ENCODE measurements at regions not wholly inside any gene's neighbourhood (a gene's known extent, or its start where the extent isn't known, plus 50 kb on each side); places are given as distances from the start of the nearest gene placed in this dataset.

GRCh38 chr6:166760288-166760687 lies 133.2 kb upstream of the RPS6KA2 start:
- ATAC-seq (no peak), DNase-seq (ENCODE audit: low read depth in 1 of 2, low spot score in 1 of 2) (no peak), FAIRE-seq (no peak)
- 42% methylated on average over 11 of the region's 11 CpGs for WGBS (ENCODE audit: missing lambda C conversion rate)
- Histone ChIP-seq H3K27ac (no peak overlapping the region), H3K4me3 (no peak overlapping the region), H3K4me1 (no peaks in the 10 kb centered on the region), H3K4me2 (no peak overlapping the region), H3K9me3 (no peaks in the 10 kb centered on the region)
- CTCF ChIA-PET: interaction anchor here (1.5 kb wide), 1 partner anchor 15 kb away, joined by 7 read pairs; no protein-coding TSS in a partner anchor
- POLR2A ChIA-PET: no interaction called here
- TF ChIP-seq RNF2 (IDR thresholded peaks at IDR 0.05; ENCODE audit: borderline replicate concordance, low read depth): no peak
- no peak for TF ChIP-seq ATOH8 (CRISPR knock-in tag; IDR thresholded peaks at IDR 0.05; ENCODE audit: low read depth)
- TF ChIP-seq EHF (CRISPR knock-in tag; IDR thresholded peaks at IDR 0.05): no peak
- TF ChIP-seq HOXB13 (CRISPR knock-in tag; IDR thresholded peaks at IDR 0.05; ENCODE audit: low read depth): no peak
- TF ChIP-seq BCL3 (IDR thresholded peaks at IDR 0.05): no peak
- no peak for TF ChIP-seq SMC3 (IDR thresholded peaks at IDR 0.05)
- TF ChIP-seq PHF8 (IDR thresholded peaks at IDR 0.05; ENCODE audit: borderline replicate concordance, low read depth): no peak
- TF ChIP-seq ZNF302 (CRISPR knock-in tag; IDR thresholded peaks at IDR 0.05): no peak
- no peak for TF ChIP-seq JUNB (IDR thresholded peaks at IDR 0.05)
- no peak for TF ChIP-seq TP53 (CRISPR knock-in tag; IDR thresholded peaks at IDR 0.05)
- TF ChIP-seq HDAC2 (IDR thresholded peaks at IDR 0.05): no peak

- TF ChIP-seq CBX2 (IDR thresholded peaks at IDR 0.05; ENCODE audit: borderline replicate concordance, low read depth) (no peak), TP53 (CRISPR knock-in tag; IDR thresholded peaks at IDR 0.05) (no peak), PHF8 (IDR thresholded peaks at IDR 0.05; ENCODE audit: borderline replicate concordance, low read depth) (no peak), GATA3 (IDR thresholded peaks at IDR 0.05; ENCODE audit: borderline replicate concordance) (no peak), E2F6 (IDR thresholded peaks at IDR 0.05; ENCODE audit: borderline replicate concordance, low read depth) (no peak), CTCF (IDR thresholded peaks at IDR 0.05) (no peak), CHD2 (IDR thresholded peaks at IDR 0.05; ENCODE audit: low read length, partially characterized antibody) (no peak), RFX5 (IDR thresholded peaks at IDR 0.05) (no peak), BCL3 (IDR thresholded peaks at IDR 0.05) (no peak), JUN (IDR thresholded peaks at IDR 0.05) (no peak), ATOH8 (CRISPR knock-in tag; IDR thresholded peaks at IDR 0.05; ENCODE audit: low read depth) (no peak), MAFK (IDR thresholded peaks at IDR 0.05; ENCODE audit: partially characterized antibody) (no peak), ESRRA (IDR thresholded peaks at IDR 0.05; ENCODE audit: borderline replicate concordance, low read length) (no peak), RARB (CRISPR knock-in tag; IDR thresholded peaks at IDR 0.05) (no peak), HEYL (CRISPR knock-in tag; IDR thresholded peaks at IDR 0.05) (no peak), HMGXB4 (CRISPR knock-in tag; IDR thresholded peaks at IDR 0.05; ENCODE audit: borderline replicate concordance) (no peak), PBX3 (IDR thresholded peaks at IDR 0.05) (no peak), USF2 (IDR thresholded peaks at IDR 0.05) (no peak)
- ChIA-PET CTCF (interaction anchor here (1.5 kb wide), 1 partner anchor 18 kb away, joined by 3 read pairs; no protein-coding TSS in a partner anchor), POLR2A (no interaction called here)
- 71% methylated on average over 14 of the region's 15 CpGs for WGBS (ENCODE audit: missing lambda C conversion rate)
- FAIRE-seq (no peak), DNase-seq (ENCODE audit: low read depth in 1 of 2, low spot score in 1 of 2) (no peak), ATAC-seq (no peak)
- Histone ChIP-seq H3K4me1 (no peaks in the 10 kb centered on the region), H3K4me2 (no peak overlapping the region), H3K4me3 (no peak overlapping the region), H3K27ac (no peak overlapping the region), H3K9me3 (no peaks in the 10 kb centered on the region)
Measured at GRCh38 chr6:166758136-166758704, 131.2 kb upstream of the RPS6KA2 start.

All from A549 (cell line).